GM21825 (cell line): ENCODE measurements at regions not wholly inside any gene's neighbourhood (a gene's known extent, or its start where the extent isn't known, plus 50 kb on each side); places are given as distances from the start of the nearest gene placed in this dataset.
"Not testable (repeated sequence)": the region's sequence is repeated elsewhere in the genome, so short reads cannot be mapped to it uniquely, and the experiment has no call there.

Experiments used
- ATAC-seq: cut with Tn5 transposase; IDR thresholded peaks from one replicate; pipeline ENCODE4 v1.9.1; 2021; ENCODE audit warnings: mild to moderate bottlenecking, moderate library complexity; ENCODE audit not compliant: unreplicated experiment

- ATAC-seq: no peak
These were observed 338.5 kb upstream of the SPRY2 start for GRCh38 chr13:80679423-80679822.

DNA sequence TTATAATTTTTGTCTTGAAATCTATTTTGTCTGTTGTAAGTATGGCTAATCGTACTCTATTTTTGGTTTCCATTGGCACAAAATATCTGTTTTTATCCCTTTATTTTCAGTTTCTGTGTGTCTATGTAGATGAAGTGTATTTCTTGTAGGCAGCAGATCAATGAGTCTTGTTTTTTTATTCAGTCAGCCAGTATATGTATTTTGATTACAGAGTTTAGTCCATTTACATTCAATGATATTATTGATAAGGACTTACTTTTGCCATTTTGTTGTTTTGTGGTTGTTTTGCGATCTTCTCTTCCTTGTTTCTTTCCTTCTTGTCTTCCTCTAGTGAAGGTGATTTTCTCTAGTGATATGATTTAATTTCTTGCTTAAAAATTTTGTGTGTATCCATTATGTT, 336.3 kb upstream of the SPRY2 start:
- no peak for ATAC-seq

- not testable (repeated sequence) for ATAC-seq
These were observed 334.5 kb upstream of the SPRY2 start for GRCh38 chr13:80675442-80675841.

DNA sequence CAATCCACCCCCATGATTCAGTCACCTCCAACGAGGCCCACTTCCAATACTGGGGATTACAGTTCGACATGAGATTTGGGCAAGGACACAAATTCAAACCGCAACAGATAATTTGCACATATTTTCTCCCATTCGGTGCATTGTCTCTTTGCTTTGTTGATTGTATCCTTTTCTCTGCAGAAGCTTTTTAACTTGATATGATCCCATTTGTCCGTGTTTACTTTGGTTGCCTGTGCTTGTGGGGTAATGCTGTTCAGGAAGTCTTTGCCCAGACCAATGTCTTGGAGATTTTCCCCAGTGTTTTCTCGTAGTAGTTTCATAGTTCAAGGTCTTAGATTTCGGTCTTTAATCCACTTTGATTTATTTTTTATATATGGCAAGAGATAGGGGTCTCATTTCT, 330.8 kb upstream of the SPRY2 start:
- no peak for ATAC-seq

DNA sequence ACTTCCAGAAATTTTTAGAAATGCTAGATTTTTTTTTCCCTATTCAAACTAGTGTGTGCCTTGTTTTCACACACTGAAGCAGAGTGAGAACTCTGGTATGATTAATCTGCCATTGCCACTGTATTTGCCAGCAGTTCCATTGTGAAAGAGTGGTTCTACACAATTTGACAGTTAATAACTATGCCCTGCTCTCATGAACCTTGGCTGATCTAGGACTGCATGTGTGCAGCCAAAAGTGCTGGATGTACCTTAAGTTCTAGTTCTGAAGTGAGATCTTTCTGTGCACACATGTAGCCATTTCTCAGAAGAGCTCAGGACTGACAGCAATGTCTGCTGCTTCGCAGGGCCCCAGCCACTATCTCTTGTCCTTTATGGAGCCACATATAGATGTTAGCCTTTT, 328.2 kb upstream of the SPRY2 start:
- no peak for ATAC-seq

DNA sequence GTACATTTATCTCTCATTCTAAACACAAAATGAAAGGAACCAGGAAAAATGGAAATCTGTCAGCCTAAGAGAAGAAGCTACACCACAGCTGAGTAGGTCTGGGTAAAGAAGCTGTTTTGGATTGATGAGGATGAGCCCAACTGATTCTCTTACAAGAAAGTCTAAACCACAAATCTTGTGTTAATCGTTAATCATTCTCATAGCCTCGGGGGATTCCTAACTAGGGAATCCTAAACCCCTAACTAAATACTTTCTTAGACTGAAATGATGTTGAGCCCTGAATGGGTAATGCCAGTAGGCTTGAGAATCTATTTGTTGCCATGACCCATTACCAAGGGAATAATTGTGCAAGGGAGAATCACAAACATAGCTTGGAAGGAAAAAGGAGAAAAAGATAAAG, 327.5 kb upstream of the SPRY2 start:
- no peak for ATAC-seq

GRCh38 chr13:80666782-80667552, 326.0 kb upstream of the SPRY2 start:
- no peak for ATAC-seq

- no peak for ATAC-seq
These were observed 324.9 kb upstream of the SPRY2 start for GRCh38 chr13:80665792-80666333.

DNA sequence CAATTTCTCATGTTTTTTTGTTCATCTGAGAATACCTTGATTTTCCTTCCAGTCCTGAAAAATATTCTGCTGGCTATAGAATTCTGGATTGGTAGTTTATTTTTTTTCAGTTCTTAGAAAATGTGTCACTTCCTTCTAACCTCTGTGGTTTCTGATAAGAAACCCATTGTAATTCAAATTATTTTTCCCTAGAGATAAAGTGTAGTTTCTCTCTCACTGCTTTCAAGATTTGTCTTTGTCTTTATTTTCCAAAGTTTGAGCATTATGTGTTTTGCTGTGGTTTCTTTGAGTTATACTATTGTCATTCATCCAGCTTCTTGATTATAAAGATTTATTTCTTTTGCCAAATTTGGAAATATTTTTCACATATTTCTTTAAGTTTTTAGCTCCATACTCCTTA, 324.0 kb upstream of the SPRY2 start:
- ATAC-seq: no peak

DNA sequence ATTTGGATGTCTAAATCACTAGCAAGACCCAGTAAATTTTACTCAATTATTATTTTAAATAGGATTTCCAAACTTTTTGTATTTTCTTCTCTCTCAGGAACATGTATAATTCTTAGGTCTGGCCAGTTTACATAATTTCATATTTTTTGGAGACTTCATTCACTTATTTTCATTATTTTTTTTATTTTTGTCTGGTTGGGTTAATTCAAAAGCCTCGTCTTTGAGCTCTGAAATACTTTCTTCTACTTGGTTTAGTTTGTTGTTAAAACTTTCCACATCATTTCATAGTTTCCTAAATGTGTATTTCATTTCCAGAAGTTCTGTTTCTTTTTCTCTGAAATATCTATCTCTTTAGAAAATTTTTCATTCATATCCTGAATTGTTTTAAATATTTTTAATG, 322.9 kb upstream of the SPRY2 start:
- no peak for ATAC-seq

- no peak for ATAC-seq
These were observed 317.8 kb upstream of the SPRY2 start for GRCh38 chr13:80658705-80659104.

DNA sequence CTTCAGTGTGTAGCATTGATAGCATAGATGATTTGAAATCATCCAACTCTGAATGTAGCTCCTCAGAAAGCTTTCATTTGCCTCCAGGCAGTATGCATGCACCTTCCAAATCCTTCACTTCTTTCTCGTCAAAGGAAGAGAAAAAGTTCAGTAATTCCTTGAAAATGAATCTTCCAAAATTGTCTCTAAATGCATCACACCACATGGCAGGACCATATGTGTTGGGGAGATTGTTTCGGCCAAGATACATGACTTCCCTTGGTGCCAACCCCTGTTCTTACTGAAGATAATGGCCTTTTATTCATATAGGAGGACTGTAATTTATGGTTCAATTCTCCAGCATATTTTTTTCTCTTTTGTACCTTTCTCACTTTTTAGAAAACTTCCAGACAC, 315.6 kb upstream of the SPRY2 start:
- ATAC-seq: no peak

- ATAC-seq: no peak
These were observed 315.0 kb upstream of the SPRY2 start for GRCh38 chr13:80655778-80656511.

DNA sequence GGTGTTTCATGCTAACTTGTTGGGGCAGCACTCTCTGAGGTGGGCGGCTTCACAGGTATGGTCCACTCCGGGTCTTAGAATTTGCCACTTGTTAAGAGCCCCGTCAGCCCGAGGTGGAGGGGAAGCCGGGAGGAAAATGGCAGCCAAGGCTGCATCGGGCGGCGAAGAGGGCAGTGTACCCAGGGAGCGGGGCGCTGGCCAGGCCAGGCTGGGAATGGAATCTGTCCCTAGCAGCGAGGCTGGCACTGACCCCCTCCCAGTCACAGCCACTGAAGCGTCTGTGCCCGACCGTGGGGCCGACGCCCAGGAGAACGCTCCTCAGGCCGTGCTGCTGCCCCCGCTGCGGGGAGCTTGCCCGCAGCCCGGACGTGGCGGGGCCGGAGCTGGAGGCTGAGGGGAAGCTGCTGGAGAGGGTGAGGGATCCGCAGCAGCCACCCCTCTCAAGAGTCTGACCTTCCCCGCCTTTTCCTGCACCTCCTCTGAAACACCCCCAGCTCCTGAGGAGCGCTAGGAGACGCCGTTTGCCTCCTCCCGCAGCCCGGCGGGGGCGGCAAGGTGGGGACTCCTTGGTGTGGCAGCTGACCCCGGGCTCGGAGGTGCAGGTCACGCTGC, 313.8 kb upstream of the SPRY2 start:
- no peak for ATAC-seq

DNA sequence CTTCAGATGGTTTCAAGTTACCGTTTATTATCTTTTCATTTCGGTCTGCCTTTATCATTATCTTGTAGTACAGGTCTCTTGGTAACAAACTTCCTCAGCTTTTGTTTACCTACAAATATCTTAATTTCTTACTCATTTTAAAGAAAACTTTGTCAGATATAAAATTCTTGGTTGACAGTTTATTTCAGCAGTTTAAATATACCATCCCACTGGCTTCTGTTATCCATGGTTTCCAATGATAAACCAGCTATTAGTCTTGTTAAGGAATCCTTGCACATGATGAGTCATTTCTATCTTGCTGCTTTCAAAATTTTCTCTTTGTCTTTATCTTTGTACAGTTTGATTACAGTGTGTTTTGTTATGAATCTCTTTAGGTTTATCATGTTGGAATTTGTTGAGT, 308.3 kb upstream of the SPRY2 start:
- ATAC-seq: no peak

GRCh38 chr13:80642641-80643040, 301.7 kb upstream of the SPRY2 start:
- ATAC-seq: no peak

DNA sequence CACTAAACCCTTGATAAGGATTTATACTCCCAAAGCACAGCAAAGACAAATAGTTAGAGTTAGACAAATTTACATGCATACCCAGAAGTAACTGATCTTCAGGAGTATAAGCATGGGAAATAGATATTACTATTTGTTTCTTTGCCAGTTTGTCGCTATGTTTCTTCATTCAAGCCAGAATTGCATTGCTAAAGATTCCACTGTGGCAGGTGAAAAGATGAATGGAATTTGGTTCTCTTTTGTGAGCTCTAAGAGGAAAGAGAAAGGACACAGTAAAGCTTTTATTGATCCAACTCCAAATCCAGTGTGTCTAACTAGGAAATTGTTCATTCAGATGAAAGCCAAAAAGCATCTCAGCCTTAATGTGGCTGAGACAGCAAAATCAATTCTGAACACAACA, 292.3 kb upstream of the SPRY2 start:
- ATAC-seq: no peak

DNA sequence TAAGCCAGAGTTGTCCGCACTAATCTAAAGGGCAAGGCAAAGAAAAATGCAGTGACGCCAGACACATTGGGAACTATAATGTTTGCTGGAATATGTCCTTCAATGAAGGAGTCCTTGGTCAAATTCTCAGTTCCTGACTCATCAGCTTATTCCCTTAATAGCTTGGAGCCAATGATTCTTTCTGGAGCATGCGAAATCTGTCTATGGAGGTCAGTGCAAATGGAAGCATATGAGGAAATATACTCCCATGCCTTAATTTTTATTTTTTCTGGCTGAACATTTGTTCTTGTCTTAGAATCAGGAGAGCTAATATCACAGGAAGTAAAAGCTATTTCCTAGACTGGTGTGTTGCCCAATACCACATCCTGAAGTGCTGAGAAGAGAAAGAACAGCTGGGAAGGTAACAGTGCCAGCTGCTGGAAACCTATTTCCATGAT, 289.8 kb upstream of the SPRY2 start:
- ATAC-seq: no peak

DNA sequence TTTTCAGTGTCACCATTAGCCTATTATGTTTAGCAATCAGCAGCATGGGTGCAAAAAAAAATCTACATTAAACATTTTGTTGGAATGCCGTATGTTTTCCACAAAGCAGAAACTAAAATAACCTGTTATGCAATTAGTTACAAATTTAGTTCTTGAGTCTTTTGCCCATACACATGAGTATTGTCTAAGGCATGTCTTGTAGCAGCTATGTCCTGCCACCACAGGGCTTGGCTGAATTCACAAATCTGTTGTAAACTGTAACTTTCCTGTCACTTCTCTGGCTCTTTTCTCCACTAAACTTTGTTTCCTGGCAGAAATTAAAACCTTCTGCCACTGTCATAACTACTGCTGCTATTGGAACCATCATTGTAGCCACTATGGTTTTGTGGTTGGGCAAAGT, 277.9 kb upstream of the SPRY2 start:
- no peak for ATAC-seq

DNA sequence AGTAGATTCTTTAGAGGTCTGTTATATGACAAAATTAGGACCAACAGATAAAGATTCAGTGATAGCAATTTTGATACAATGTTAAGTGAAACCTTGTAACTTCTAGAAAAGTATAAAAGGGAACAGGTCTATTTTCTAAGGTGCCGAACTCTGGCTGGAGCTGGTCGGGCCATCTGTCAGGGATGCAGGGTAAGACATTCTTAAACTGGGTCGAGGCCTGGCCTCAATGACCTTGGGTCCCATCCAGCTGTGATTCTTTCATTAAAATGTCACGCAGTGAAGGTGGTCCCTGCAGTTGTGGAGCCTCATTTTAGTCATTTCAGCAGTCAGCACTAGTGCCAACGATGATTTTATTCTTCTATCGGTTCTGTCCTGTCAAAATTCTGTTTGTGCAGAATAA, 271.9 kb upstream of the SPRY2 start:
- no peak for ATAC-seq

GRCh38 chr13:80611310-80611709, 270.4 kb upstream of the SPRY2 start:
- ATAC-seq: no peak

DNA sequence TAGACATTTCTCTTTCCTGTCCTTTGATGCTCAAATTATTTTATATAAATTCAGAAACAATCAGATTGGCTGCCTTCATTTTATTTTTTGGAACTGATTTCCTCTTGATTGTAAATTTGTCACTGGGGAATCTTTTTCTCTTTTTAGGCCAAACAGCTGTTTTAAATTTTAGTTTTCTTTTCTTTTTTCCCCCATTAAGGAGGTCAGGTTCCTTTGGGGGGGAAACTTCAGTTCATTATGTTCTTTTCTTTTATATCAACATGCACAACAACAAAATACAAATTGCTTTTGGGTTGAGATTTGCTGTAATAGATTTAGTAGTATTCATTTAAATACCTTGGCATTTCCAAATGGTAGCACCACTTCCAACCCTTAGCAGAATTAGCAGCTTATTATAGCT, 264.8 kb upstream of the SPRY2 start:
- ATAC-seq: no peak
